Activated CD4-positive, alpha-beta T cell treated with anti-CD3 and anti-CD28 coated beads, Interleukin-2, amount 10 ng/mL, durations not matched to agents 24 days and 14 days (primary cell): ENCODE measurements at regions not wholly inside any gene's neighbourhood (a gene's known extent, or its start where the extent isn't known, plus 50 kb on each side); places are given as distances from the start of the nearest gene placed in this dataset.

Experiments
- DNase-seq: peaks from one replicate; pipeline ENCODE4 v3.0.0; 2022
- H3K27ac Mint-ChIP-seq: one replicate; pipeline ENCODE4 v1.8.0; 2022; ENCODE audit warnings: mild to moderate bottlenecking, mixed read lengths
- H3K27me3 Mint-ChIP-seq: one replicate; pipeline ENCODE4 v1.8.0; 2022; ENCODE audit warnings: mixed read lengths
- H3K36me3 Mint-ChIP-seq: one replicate; pipeline ENCODE4 v1.8.0; 2022; ENCODE audit warnings: low read depth, mild to moderate bottlenecking, mixed read lengths
- H3K4me1 Mint-ChIP-seq: one replicate; pipeline ENCODE4 v1.8.0; 2021; ENCODE audit warnings: mixed read lengths
- H3K4me3 Mint-ChIP-seq: one replicate; pipeline ENCODE4 v1.8.0; 2022; ENCODE audit warnings: mild to moderate bottlenecking, moderate library complexity, mixed read lengths
- H3K9me3 Mint-ChIP-seq: one replicate; pipeline ENCODE4 v1.8.0; 2021; ENCODE audit warnings: mixed read lengths
- intact Hi-C: fragments of 100-400 bp; cut with micrococcal nuclease; formaldehyde crosslinking; loops from one replicate; pipeline ENCODE4 v1.15.1; 2023

- Mint-ChIP-seq H3K36me3 (no peaks in the 10 kb centered on the region), H3K4me1 (peaks cover 5% of the 10 kb centered on the region), H3K27me3 (peaks cover 6% of the 10 kb centered on the region), H3K9me3 (peaks cover 4% of the 10 kb centered on the region), H3K27ac (no peak overlapping the region), H3K4me3 (no peak overlapping the region)
- intact Hi-C loops, result no loop called here
- no peak for DNase-seq
Measured at GRCh38 chr5:143740956-143741355, 71.0 kb upstream of the HMHB1 start.

- H3K36me3 Mint-ChIP-seq, result no peaks in the 10 kb centered on the region
- H3K4me1 Mint-ChIP-seq, result peaks cover 5% of the 10 kb centered on the region
- no peak for DNase-seq
- intact Hi-C loops, result no loop called here
- H3K4me3 Mint-ChIP-seq, result no peak overlapping the region
- peaks cover 4% of the 10 kb centered on the region for H3K9me3 Mint-ChIP-seq
- peaks cover 8% of the 10 kb centered on the region for H3K27me3 Mint-ChIP-seq
- no peak overlapping the region for H3K27ac Mint-ChIP-seq
Measured at GRCh38 chr5:143739746-143740145, 72.2 kb upstream of the HMHB1 start.

GRCh38 chr5:143738417-143739401 is 73.3 kb upstream of the HMHB1 start:
- Mint-ChIP-seq H3K9me3 (peaks cover 4% of the 10 kb centered on the region), H3K36me3 (no peaks in the 10 kb centered on the region), H3K4me1 (peaks cover 5% of the 10 kb centered on the region), H3K27ac (no peak overlapping the region), H3K27me3 (peaks cover 6% of the 10 kb centered on the region), H3K4me3 (no peak overlapping the region)
- DNase-seq, result no peak
- intact Hi-C loops, result no loop called here

- Mint-ChIP-seq H3K27me3 (peaks cover 6% of the 10 kb centered on the region), H3K9me3 (peaks cover 4% of the 10 kb centered on the region), H3K4me1 (peaks cover 5% of the 10 kb centered on the region), H3K36me3 (no peaks in the 10 kb centered on the region), H3K27ac (no peak overlapping the region), H3K4me3 (no peak overlapping the region)
- intact Hi-C loops, result no loop called here
- DNase-seq, result no peak
Measured at GRCh38 chr5:143737062-143737461, 74.9 kb upstream of the HMHB1 start.

- no peak for DNase-seq
- intact Hi-C loops, result no loop called here
- Mint-ChIP-seq H3K4me1 (no peaks in the 10 kb centered on the region), H3K4me3 (no peak overlapping the region), H3K9me3 (peaks cover 14% of the 10 kb centered on the region), H3K27ac (no peak overlapping the region), H3K36me3 (no peaks in the 10 kb centered on the region), H3K27me3 (peaks cover 15% of the 10 kb centered on the region)
Measured at GRCh38 chr5:143734456-143734780, 77.5 kb upstream of the HMHB1 start.

- no peaks in the 10 kb centered on the region for H3K4me1 Mint-ChIP-seq
- H3K27me3 Mint-ChIP-seq, result peaks cover 17% of the 10 kb centered on the region
- H3K9me3 Mint-ChIP-seq, result peaks cover 17% of the 10 kb centered on the region
- no peak overlapping the region for H3K4me3 Mint-ChIP-seq
- no peak for DNase-seq
- intact Hi-C loops, result no loop called here
- no peaks in the 10 kb centered on the region for H3K36me3 Mint-ChIP-seq
- no peak overlapping the region for H3K27ac Mint-ChIP-seq
Measured at GRCh38 chr5:143733665-143734455, 78.1 kb upstream of the HMHB1 start.

GRCh38 chr5:143732402-143732801 is 79.6 kb upstream of the HMHB1 start:
- Mint-ChIP-seq H3K27ac (no peak overlapping the region), H3K4me1 (no peaks in the 10 kb centered on the region), H3K9me3 (peaks cover 15% of the 10 kb centered on the region), H3K36me3 (no peaks in the 10 kb centered on the region), H3K4me3 (no peak overlapping the region), H3K27me3 (peaks cover 16% of the 10 kb centered on the region)
- no peak for DNase-seq
- intact Hi-C loops, result no loop called here

GRCh38 chr5:143730112-143730801 is 81.7 kb upstream of the HMHB1 start:
- no peak for DNase-seq
- Mint-ChIP-seq H3K36me3 (peaks cover 2% of the 10 kb centered on the region), H3K9me3 (peaks cover 17% of the 10 kb centered on the region), H3K4me1 (no peaks in the 10 kb centered on the region), H3K4me3 (no peak overlapping the region), H3K27me3 (peaks cover 11% of the 10 kb centered on the region), H3K27ac (no peak overlapping the region)
- intact Hi-C loops, result no loop called here

- Mint-ChIP-seq H3K27ac (no peak overlapping the region), H3K4me1 (no peaks in the 10 kb centered on the region), H3K27me3 (peaks cover 11% of the 10 kb centered on the region), H3K36me3 (peaks cover 8% of the 10 kb centered on the region), H3K4me3 (no peak overlapping the region), H3K9me3 (peaks cover 25% of the 10 kb centered on the region)
- DNase-seq, result no peak
- intact Hi-C loops, result no loop called here
Measured at GRCh38 chr5:143729334-143729946, 82.5 kb upstream of the HMHB1 start.

GRCh38 chr5:143723159-143723558 is 88.8 kb upstream of the HMHB1 start:
- Mint-ChIP-seq H3K4me3 (no peak overlapping the region), H3K27me3 (peaks cover 4% of the 10 kb centered on the region), H3K4me1 (no peaks in the 10 kb centered on the region), H3K36me3 (peaks cover 8% of the 10 kb centered on the region), H3K27ac (no peak overlapping the region), H3K9me3 (peaks cover 36% of the 10 kb centered on the region)
- no peak for DNase-seq
- intact Hi-C loops, result no loop called here

- no peak overlapping the region for H3K27ac Mint-ChIP-seq
- H3K9me3 Mint-ChIP-seq, result peaks cover 36% of the 10 kb centered on the region
- no peak overlapping the region for H3K4me3 Mint-ChIP-seq
- intact Hi-C loops, result no loop called here
- H3K4me1 Mint-ChIP-seq, result no peaks in the 10 kb centered on the region
- DNase-seq, result no peak
- peaks cover 8% of the 10 kb centered on the region for H3K36me3 Mint-ChIP-seq
- H3K27me3 Mint-ChIP-seq, result peaks cover 4% of the 10 kb centered on the region
Measured at GRCh38 chr5:143721925-143722324, 90.0 kb upstream of the HMHB1 start.

- H3K27me3 Mint-ChIP-seq, result peaks cover 4% of the 10 kb centered on the region
- H3K27ac Mint-ChIP-seq, result no peak overlapping the region
Measured at GRCh38 chr5:143720689-143721088, 91.3 kb upstream of the HMHB1 start.

GRCh38 chr5:143717400-143717799 is 94.6 kb upstream of the HMHB1 start:
- Mint-ChIP-seq H3K4me1 (no peaks in the 10 kb centered on the region), H3K27ac (no peak overlapping the region), H3K9me3 (peaks cover 7% of the 10 kb centered on the region), H3K36me3 (no peaks in the 10 kb centered on the region), H3K27me3 (peaks cover 3% of the 10 kb centered on the region), H3K4me3 (no peak overlapping the region)
- intact Hi-C loops, result no loop called here
- DNase-seq, result no peak

More at GRCh38 chr5:143720689-143721088, 91.3 kb upstream of the HMHB1 start:
- Mint-ChIP-seq H3K36me3 (peaks cover 8% of the 10 kb centered on the region), H3K9me3 (peaks cover 35% of the 10 kb centered on the region), H3K4me1 (no peaks in the 10 kb centered on the region), H3K4me3 (no peak overlapping the region)
- intact Hi-C loops, result no loop called here
- no peak for DNase-seq
